ENCODE measurements at regions not wholly inside any gene's neighbourhood (a gene's known extent, or its start where the extent isn't known, plus 50 kb on each side); places are given as distances from the start of the nearest gene placed in this dataset.

- H3K23me2 ChIP-seq (ENCODE audit: insufficient read length, low read depth, low read length, poor library complexity, severe bottlenecking): no peaks in the 10 kb centered on the region
- H3K27ac Mint-ChIP-seq: no peak overlapping the region
- H3K9ac ChIP-seq (ENCODE audit: extremely low read depth, insufficient read length, low read length): no peak overlapping the region
- no peaks in the 10 kb centered on the region for H3K27me3 ChIP-seq (ENCODE audit: insufficient read depth, low read length)
- no peak overlapping the region for H2AK5ac ChIP-seq (ENCODE audit: insufficient read length, low read length)
- no peak overlapping the region for H3K4me2 ChIP-seq (ENCODE audit: insufficient read depth, insufficient read length, low read length)
- H3K4me3 Mint-ChIP-seq: no peak overlapping the region
- no peaks in the 10 kb centered on the region for H3K79me2 ChIP-seq (ENCODE audit: insufficient read depth, low read length)
- no peak overlapping the region for H2BK5ac ChIP-seq (ENCODE audit: insufficient read length, low read length)
- H2BK120ac ChIP-seq (ENCODE audit: low read depth, low read length, poor library complexity, severe bottlenecking): no peak overlapping the region
- H4K8ac ChIP-seq (replicated peaks; ENCODE audit: insufficient read length, low read depth, low read length): no peak overlapping the region
- no peaks in the 10 kb centered on the region for H4K20me1 ChIP-seq (ENCODE audit: control insufficient read depth, insufficient read depth, insufficient read length)
- DNase-seq: no peak
- H3K4me1 Mint-ChIP-seq: peaks cover 23 to 28% of the 10 kb centered on the region in 2 experiments
- H3K27ac ChIP-seq (ENCODE audit: insufficient read length, low read depth, low read length): no peak overlapping the region
- H3K23ac ChIP-seq (ENCODE audit: insufficient read length, low read depth, low read length): no peak overlapping the region
- H3K9me3 Mint-ChIP-seq: peaks cover 5 to 10% of the 10 kb centered on the region in 2 experiments
- no peak overlapping the region for H4K5ac ChIP-seq (ENCODE audit: insufficient read length, low read depth, low read length)
- H3K27me3 Mint-ChIP-seq (ENCODE audit: low read depth): peaks cover 1% of the 10 kb centered on the region
- no peak overlapping the region for H3K14ac ChIP-seq (ENCODE audit: insufficient read depth, low read length)
- H2BK20ac ChIP-seq (ENCODE audit: low read depth, low read length, poor library complexity, severe bottlenecking): no peak overlapping the region
- H2BK15ac ChIP-seq (ENCODE audit: low read depth, low read length): no peak overlapping the region
- H2AFZ ChIP-seq (ENCODE audit: low read length): no peak overlapping the region
- TF ChIP-seq CTCF (conservative IDR thresholded peaks at IDR 0.05): no peak
- H3K4ac ChIP-seq (ENCODE audit: low read depth, low read length): no peak overlapping the region
- no peak overlapping the region for H3T11ph ChIP-seq (ENCODE audit: low read length)
- H3K56ac ChIP-seq (ENCODE audit: insufficient read length, low read depth, low read length): no peak overlapping the region
- H3K36me3 Mint-ChIP-seq (ENCODE audit: insufficient read depth in 1 of 3, low read depth in 3 of 3): peaks cover 4 to 14% (median 8%) of the 10 kb centered on the region in 3 experiments; a peak in 6 of 7 replicates
- no peak overlapping the region for H2BK12ac ChIP-seq (ENCODE audit: insufficient read length, low read depth, low read length)
- H3K4me1 ChIP-seq (ENCODE audit: insufficient read depth, low read length): peaks cover 11% of the 10 kb centered on the region
- H3K18ac ChIP-seq (ENCODE audit: insufficient read length, low read depth, low read length): no peak overlapping the region
- H3K79me1 ChIP-seq (ENCODE audit: insufficient read depth, low read depth, low read length, poor library complexity, severe bottlenecking): no peaks in the 10 kb centered on the region
- no peak overlapping the region for H4K91ac ChIP-seq (ENCODE audit: insufficient read length, low read depth, low read length)
- WGBS (ENCODE audit: extremely low coverage, insufficient read length, low lambda C conversion rate): no CpG with 5 or more reads among the region's 5 CpGs
- H3K9me3 ChIP-seq (ENCODE audit: control insufficient read depth, low read depth, low read length): no peaks in the 10 kb centered on the region
These were observed 555.4 kb upstream of the CPEB2 start for GRCh38 chr4:14446904-14447303.

All from H9 (cell line).